Stimulated activated CD8-positive, alpha-beta memory T cell treated with anti-CD3 and anti-CD28 coated beads, Interleukin-7, amount 100 ng/mL, for 24 hours (primary cell): ENCODE measurements at regions not wholly inside any gene's neighbourhood (a gene's known extent, or its start where the extent isn't known, plus 50 kb on each side); places are given as distances from the start of the nearest gene placed in this dataset.
"Not testable (repeated sequence)": the region's sequence is repeated elsewhere in the genome, so short reads cannot be mapped to it uniquely, and the experiment has no call there.

Experiments used
- DNase-seq: peaks from one replicate; pipeline ENCODE4 v3.0.0-alpha.2; 2020; ENCODE audit warnings: low read depth

GRCh38 chr9:105022545-105022944 lies 94.6 kb upstream of the ABCA1 start:
- DNase-seq, result not testable (repeated sequence)

- DNase-seq, result no peak
Observed at GRCh38 chr9:105023788-105024187, 95.8 kb upstream of the ABCA1 start.

DNA sequence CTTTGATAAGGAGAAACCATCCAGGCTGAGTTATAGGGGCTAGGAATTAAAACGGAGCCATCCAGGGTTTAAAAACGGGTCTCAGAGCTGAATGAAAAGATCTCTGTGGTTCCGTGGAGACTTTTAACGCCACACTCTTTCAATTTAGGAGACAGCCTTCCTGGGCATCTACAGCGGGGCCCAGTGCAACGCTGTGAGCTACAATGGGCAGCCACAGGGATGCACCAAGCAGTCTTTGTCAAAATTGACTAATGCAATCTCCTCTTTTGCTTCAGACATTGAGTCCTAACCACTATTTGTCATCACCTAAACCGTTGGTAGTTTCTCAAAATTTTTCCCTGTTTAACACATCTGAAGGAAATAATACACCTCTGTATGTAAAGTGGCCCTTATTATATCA lies 96.6 kb upstream of the ABCA1 start:
- no peak for DNase-seq

DNA sequence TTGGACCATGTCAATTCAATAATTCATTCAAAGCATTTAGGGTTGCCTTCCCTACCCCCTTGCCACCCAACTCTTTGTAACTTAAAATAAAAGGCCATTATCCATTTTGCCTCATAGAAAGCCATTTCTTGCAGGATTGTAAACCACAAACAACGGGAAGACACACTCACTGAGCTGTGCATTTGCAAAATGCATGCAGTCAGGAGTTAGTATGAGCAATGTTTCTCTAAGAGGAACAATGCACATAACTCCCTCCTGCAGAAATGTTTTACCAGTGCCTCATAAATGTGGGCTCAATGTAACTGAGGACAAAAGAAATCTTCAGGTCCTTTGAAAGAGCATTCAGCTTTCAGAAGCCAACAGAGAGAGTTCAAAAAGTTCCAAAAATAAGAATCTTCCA lies 98.5 kb upstream of the ABCA1 start:
- DNase-seq, result no peak

DNA sequence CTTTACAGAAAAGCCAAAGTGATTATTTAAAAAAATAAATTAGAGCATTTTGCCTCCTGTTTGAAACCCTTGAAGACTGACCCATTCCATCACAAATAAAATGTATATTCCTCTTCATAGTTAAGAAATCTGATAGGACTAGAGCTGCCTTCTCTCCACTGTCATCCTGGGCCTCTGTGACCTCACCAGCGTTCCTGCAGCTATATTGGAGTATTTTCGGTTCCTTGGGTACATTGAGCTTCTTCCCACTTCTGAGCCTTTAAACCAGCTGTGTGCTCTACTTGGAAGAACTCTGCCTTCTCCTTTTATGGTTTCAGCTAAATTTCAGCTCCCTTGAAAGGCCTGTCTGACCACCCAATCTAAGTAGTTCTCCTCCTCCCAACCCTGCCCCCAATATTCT lies 99.1 kb upstream of the ABCA1 start:
- no peak for DNase-seq

DNA sequence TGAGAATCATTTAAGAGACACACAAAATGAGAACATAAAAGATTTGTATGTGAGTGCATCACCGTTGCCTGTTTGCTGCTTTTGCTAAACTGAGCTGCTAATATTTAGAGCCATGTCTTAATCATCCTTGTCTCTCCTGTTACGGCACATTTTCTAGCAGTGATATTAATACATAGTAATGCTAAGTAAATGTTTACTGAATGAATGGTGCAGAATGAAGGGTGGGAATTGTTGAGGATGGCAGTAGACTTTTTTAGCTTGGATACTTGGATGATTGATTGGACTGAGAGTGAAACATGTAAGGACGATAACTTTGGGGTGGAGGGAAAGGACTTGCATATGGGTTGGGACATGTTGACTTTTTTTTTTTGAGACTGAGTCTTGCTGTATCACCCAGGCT lies 102.3 kb upstream of the ABCA1 start:
- DNase-seq, result no peak

DNA sequence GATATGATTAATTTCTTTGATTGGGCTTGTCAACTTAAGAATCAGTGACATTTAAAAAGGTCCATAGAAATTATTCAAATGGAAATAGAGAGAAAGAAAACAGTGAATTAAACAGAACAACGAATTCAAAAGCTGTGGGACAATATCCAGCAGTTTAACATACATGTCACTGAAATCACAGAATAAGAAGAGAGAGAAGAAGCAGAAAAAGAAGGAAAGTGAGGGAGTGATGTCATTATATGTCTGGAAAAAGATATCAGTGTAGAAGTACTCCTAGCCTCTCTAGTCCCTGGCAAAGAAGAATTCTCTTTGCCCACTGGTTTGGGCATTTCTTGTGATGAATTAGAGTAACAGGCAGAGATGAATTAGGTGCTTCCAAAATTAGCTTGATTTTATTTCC lies 109.2 kb upstream of the ABCA1 start:
- DNase-seq, result no peak

DNA sequence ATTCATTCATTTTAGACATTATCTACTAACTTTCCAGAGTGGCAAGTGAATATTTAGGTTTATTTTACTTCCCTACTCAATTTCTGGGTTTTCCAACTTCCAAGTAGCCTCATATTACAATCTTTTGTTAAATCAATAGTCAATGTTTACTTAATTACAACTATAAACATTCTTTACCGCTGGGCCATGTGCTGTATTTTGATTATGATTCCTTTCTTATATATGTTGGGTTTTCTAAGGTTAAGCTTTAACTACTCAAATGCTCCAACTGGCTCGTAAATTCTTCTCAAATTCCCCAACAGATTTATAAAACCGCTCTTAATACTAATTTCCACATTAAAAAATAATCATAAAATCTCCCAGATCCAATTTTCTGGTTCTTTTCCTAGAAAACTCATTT lies 110.1 kb upstream of the ABCA1 start:
- no peak for DNase-seq

- no peak for DNase-seq
Observed at GRCh38 chr9:105039175-105039799, 111.3 kb upstream of the ABCA1 start.

DNA sequence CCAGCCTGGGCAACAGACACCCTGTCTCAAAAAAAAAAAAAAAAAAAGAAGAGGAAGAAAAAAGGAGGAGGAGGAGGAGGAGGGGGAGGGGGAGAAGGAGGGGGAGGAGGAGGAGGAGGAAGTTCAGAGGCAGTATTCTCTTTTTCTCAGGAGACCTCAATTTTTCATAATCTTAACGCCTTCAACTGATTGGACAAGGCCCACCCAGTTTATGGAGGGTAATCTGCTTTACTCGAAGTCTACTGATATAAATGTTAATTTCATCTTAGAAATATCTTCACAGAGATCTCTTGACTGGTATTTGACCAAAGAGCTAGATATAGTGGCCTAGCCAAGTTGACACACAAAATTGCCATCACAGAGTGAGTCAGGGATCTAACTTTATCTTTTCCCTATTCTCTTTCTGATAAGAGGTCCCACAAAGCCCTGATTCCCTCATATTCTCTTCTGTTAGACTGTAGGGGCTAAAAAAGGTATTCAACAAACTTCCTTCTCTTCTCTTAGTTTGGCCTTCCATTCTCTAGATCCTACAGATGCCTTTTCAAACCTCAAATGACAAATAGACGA lies 115.5 kb upstream of the ABCA1 start:
- no peak for DNase-seq

DNA sequence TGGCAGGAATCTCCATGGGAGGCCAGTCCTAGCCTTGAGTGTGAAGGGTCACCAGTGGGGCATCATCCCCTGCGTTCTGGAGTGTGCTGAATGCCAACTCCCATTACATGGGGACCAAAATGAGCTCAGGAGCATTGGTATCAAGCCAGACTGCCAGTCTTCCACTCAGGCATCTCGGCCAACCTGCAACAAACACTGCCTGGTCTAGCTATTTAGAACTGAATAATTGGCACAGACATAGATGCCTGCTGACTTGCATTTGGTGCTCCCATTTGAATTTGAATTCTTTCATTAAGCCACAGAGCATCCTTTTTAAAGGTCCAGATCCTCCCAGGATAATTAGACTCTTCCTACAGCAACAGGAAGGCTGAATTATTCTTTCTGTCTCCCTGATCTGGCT lies 116.6 kb upstream of the ABCA1 start:
- DNase-seq, result no peak

DNA sequence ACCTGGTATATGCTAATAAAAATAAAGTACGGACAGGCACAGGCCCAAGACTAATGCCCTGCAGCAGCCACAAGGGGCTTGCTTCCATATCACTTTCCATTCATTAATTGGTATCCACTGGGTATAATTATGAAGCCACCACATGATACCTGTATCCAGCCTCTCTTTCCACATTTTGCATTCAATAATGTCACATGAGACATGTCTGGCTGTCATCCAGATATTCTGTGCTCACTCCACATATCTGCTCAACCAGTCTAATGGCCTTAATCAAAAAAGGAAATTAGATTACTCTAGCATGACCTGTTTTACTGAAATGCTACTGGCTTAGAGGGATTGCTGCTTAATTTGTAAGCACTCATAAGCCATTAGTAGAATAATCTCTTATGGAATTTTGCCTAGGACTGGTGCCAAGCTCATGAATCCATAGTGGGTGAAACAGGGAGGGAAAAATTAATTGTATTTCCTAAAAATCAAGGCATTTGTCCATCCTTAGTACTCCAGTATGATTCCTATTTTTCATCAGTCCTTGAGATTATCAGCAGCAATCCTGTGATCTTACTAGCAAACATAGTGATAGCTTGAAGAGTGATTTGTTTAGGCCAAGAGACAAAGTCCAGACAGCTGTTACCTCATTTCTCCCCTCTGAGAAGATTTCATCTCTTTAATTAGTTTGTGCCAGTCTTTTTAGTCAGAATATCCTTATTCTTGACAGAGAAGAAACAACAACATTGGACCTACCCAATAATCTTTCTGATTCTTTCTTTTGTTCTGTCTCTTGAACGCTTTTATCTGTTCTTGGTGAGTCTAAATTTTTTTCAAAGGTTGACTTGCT lies 119.2 kb upstream of the ABCA1 start:
- DNase-seq, result no peak

DNA sequence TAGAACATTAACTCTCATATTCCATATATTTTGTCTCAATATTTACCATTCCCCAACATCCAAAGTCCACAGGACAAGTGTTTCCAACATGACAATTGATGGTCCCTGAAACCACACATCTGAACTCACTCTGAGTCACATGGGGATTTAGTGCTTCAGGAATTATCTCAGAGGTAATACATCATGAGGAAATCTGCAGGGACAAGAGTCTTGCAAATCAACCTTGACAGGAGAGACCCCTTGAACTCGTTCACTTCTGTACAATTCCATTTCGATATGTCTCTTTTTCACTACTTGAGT lies 119.7 kb upstream of the ABCA1 start:
- DNase-seq, result no peak

- DNase-seq, result no peak
Observed at GRCh38 chr9:105048331-105048730, 120.4 kb upstream of the ABCA1 start.

- DNase-seq, result no peak
Observed at GRCh38 chr9:105050296-105050695, 122.3 kb upstream of the ABCA1 start.

GRCh38 chr9:105051897-105052296 lies 123.9 kb upstream of the ABCA1 start:
- no peak for DNase-seq

DNA sequence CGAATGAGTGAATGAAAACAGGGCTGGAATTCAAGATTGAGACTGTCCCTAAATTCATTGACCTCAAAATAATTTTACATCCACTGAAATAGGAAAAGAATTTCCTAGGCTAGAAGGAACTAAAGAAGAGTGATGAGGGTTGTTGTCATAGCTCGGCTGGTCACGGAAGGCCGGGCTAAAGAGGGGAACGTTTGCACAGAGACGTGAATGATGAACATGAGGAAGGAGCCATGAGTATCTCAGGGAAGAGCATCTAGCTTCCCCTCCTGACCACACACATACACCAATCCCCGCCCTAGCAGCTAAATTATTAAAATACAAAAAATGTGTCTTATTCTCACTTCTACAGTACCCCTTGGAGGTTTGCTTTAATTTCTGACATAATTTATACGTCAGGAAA lies 124.4 kb upstream of the ABCA1 start:
- DNase-seq, result no peak

- no peak for DNase-seq
Observed at GRCh38 chr9:105053209-105053652, 125.3 kb upstream of the ABCA1 start.

DNA sequence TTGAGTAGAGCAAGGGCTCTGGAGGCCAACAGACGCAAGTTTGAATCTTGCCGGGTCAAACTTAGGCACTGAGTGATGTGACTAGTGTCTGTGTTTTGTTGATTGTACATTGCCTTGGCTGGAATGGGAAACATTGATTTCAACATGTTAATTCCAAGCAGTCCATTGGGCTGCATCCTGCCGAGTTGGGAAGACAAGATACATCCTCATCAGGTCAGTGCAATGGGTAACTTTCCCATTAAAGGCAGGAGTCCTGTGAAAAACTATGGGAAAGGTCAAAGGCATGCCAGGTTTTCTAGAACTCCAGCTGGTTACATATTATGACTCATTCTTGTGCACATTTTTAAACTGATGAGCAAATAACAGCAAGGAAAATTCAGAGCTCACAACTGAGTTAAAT lies 126.5 kb upstream of the ABCA1 start:
- no peak for DNase-seq

GRCh38 chr9:105055917-105056316 lies 128.0 kb upstream of the ABCA1 start:
- no peak for DNase-seq

GRCh38 chr9:105057551-105057950 lies 129.6 kb upstream of the ABCA1 start:
- no peak for DNase-seq

DNA sequence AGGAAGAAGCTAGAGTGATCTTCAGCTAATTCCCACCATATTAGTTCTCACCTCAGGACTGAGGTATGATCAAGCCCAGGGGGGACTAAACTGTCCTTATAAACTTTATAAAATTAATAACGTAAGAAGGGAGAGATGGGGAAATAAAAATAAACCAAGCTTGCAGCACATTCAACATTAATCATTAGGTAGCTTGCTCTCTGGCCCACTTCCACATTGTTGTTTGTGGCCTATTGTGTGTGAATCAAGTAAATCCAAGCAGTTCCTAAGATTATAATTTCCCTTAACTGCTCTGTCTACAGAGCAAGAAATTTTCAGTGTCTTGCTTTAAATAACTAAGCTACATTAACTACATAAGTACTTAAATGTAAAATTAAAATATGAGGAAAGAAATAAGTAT lies 131.3 kb upstream of the ABCA1 start:
- DNase-seq, result no peak

- no peak for DNase-seq
Observed at GRCh38 chr9:105062222-105062855, 134.4 kb upstream of the ABCA1 start.
